Endothelial cell of umbilical vein (primary cell): ENCODE measurements at regions not wholly inside any gene's neighbourhood (a gene's known extent, or its start where the extent isn't known, plus 50 kb on each side); places are given as distances from the start of the nearest gene placed in this dataset.

Experiments
- BruUV-seq: library from RNA; stranded (reverse); fragments of 400-500 nt; replicated peaks from 2 replicates; lab custom pipeline; 2021; lab: Mats Ljungman, UMichigan
- CTCF ChIA-PET: fragments of 300-600, 350-600 bp; sonication (Branson Sonifier 250); formaldehyde crosslinking; loops from one replicate; lab custom pipeline; 2021; ENCODE audit warnings: antibody characterized with exemption, inconsistent platforms; lab: Charles Lee
- POLR2A ChIA-PET: fragments of 300-600, 350-600 bp; sonication (Branson Sonifier 250); formaldehyde crosslinking; loops from one replicate; lab custom pipeline; 2021; ENCODE audit warnings: antibody characterized with exemption, inconsistent platforms; lab: Charles Lee
- DNase-seq: peaks from one replicate; pipeline ENCODE4 v3.0.0-alpha.2; 2011; ENCODE audit warnings: low read depth, low spot score
- FAIRE-seq: peaks from 2 replicates; lab custom pipeline; 2011; peaks lifted over from hg19 to GRCh38; lab: Jason Lieb, UNC
- H2AFZ ChIP-seq: 2 replicates; pipeline ENCODE4 v1.6.0; 2012; ENCODE audit warnings: low read depth, low read length, control low read depth, inconsistent platforms
- H3K27ac ChIP-seq: 2 replicates; pipeline ENCODE4 v1.5.1; 2011; ENCODE audit warnings: low read depth, mild to moderate bottlenecking, control low read depth, low read length, moderate library complexity; ENCODE audit not compliant: insufficient read depth
- H3K27me3 ChIP-seq, 2 experiments: 2 replicates each; pipeline versions ENCODE4 v1.6.0 to v1.6.1; 2011; ENCODE audit warnings: low read length in 2 of 2, mixed read lengths in 1 of 2; ENCODE audit not compliant: control insufficient read depth in 2 of 2, insufficient read depth in 2 of 2
- H3K36me3 ChIP-seq, 2 experiments: 2 replicates in 1 of 2; 3 replicates in 1 of 2; pipeline ENCODE4 v1.5.1; 2011; ENCODE audit warnings: low read length in 2 of 2, mild to moderate bottlenecking in 1 of 2, moderate library complexity in 1 of 2; ENCODE audit not compliant: control insufficient read depth in 2 of 2, insufficient read depth in 2 of 2; ENCODE audit errors: extremely low read depth in 1 of 2
- H3K4me1 ChIP-seq: 3 replicates; pipeline ENCODE4 v1.5.1; 2011; ENCODE audit warnings: mild to moderate bottlenecking, low read length; ENCODE audit not compliant: control insufficient read depth, insufficient read depth; ENCODE audit errors: extremely low read depth
- H3K4me2 ChIP-seq: 2 replicates; pipeline ENCODE4 v1.6.1; 2011; ENCODE audit warnings: low read length, control low read depth, mixed read lengths; ENCODE audit not compliant: insufficient read depth
- H3K4me3 ChIP-seq, 3 experiments: fragments of 200-600 bp in 1 of 3; sonication (generic), shearing (Covaris generic) in 1 of 3; replicated peaks in 1 of 3; 2 replicates each; pipeline ENCODE4 v1.5.1; 2011 to 2016; ENCODE audit warnings: control low read depth in 3 of 3, low read length in 3 of 3, mild to moderate bottlenecking in 2 of 3, inconsistent platforms in 1 of 3, low read depth in 1 of 3, moderate library complexity in 1 of 3; ENCODE audit not compliant: insufficient read depth in 1 of 3
- H3K79me2 ChIP-seq: 2 replicates; pipeline ENCODE4 v1.6.0; 2012; ENCODE audit warnings: low read length, inconsistent platforms; ENCODE audit not compliant: control insufficient read depth, insufficient read depth
- H3K9ac ChIP-seq: replicated peaks from 2 replicates; pipeline ENCODE3; 2011; ENCODE audit warnings: low read length, control low read depth; ENCODE audit not compliant: insufficient read depth; ENCODE audit errors: extremely low read depth
- H3K9me1 ChIP-seq: replicated peaks from 3 replicates; pipeline ENCODE4 v1.6.0; 2011; ENCODE audit warnings: mild to moderate bottlenecking, low read length; ENCODE audit not compliant: control insufficient read depth, insufficient read depth; ENCODE audit errors: extremely low read depth
- H3K9me3 ChIP-seq: replicated peaks from 2 replicates; pipeline ENCODE4 v1.5.1; 2012; ENCODE audit warnings: low read length, inconsistent platforms; ENCODE audit not compliant: control insufficient read depth, insufficient read depth
- H4K20me1 ChIP-seq: replicated peaks from 2 replicates; pipeline ENCODE3; 2011; ENCODE audit warnings: mild to moderate bottlenecking, low read length; ENCODE audit not compliant: control insufficient read depth, insufficient read depth; ENCODE audit errors: extremely low read depth
- EZH2 ChIP-seq: IDR thresholded peaks from 2 replicates; pipeline ENCODE4 v1.6.1; 2012; ENCODE audit warnings: borderline replicate concordance, low read depth, mild to moderate bottlenecking, moderate library complexity, low read length, inconsistent platforms; ENCODE audit not compliant: severe bottlenecking
- FOS ChIP-seq: IDR thresholded peaks from 2 replicates; pipeline ENCODE4 v1.6.1; 2011; ENCODE audit warnings: mild to moderate bottlenecking, low read length, moderate library complexity, borderline replicate concordance; ENCODE audit not compliant: insufficient read depth
- JUN ChIP-seq: IDR thresholded peaks from 2 replicates; pipeline ENCODE4 v1.6.1; 2011; ENCODE audit warnings: borderline replicate concordance, low read depth; ENCODE audit not compliant: insufficient read length, insufficient read depth
- MAX ChIP-seq: IDR thresholded peaks from 2 replicates; pipeline ENCODE4 v1.6.1; 2011; ENCODE audit not compliant: insufficient read depth, insufficient read length
- MYC ChIP-seq: IDR thresholded peaks from one replicate; pipeline ENCODE4 v1.6.1; 2011; ENCODE audit warnings: mild to moderate bottlenecking, low read depth, low read length
- POLR2A ChIP-seq: IDR thresholded peaks from 2 replicates; pipeline ENCODE4 v1.6.1; 2012; ENCODE audit warnings: low read depth, mild to moderate bottlenecking, control low read depth, low read length
- POLR2AphosphoS5 ChIP-seq: IDR thresholded peaks from 2 replicates; pipeline ENCODE4 v1.6.1; 2012; ENCODE audit warnings: low read depth, mild to moderate bottlenecking, control low read depth, low read length, moderate library complexity; ENCODE audit not compliant: insufficient read depth
- dilution Hi-C: fragments of 300-500 bp; cut with MboI; formaldehyde crosslinking; loops from one replicate; pipeline ENCODE4 v1.15.0; 2019; ENCODE audit warnings: low sequenced_read_pairs; ENCODE audit not compliant: extremely low pct_ligation_motif_present
- intact Hi-C: fragments of 100-400 bp; cut with micrococcal nuclease; formaldehyde crosslinking; loops from one replicate; pipeline ENCODE4 v1.10.0; 2022

GRCh38 chr11:110960167-110960566, 247.9 kb upstream of the ARHGAP20 start:
- no peak for TF ChIP-seq FOS
- no peak for TF ChIP-seq MYC
- TF ChIP-seq POLR2AphosphoS5, result no peak
- no peak for TF ChIP-seq POLR2A
- TF ChIP-seq JUN, result no peak
- TF ChIP-seq EZH2, result no peak
- no peak for TF ChIP-seq MAX
- Histone ChIP-seq H3K4me1 (no peaks in the 10 kb centered on the region), H3K9me3 (no peaks in the 10 kb centered on the region), H3K9ac (no peak overlapping the region), H3K4me2 (no peak overlapping the region), H3K4me3 (no peak overlapping the region), H3K9me1 (no peaks in the 10 kb centered on the region), H2AFZ (no peak overlapping the region), H4K20me1 (no peaks in the 10 kb centered on the region), H3K36me3 (no peaks in the 10 kb centered on the region), H3K79me2 (no peaks in the 10 kb centered on the region), H3K27me3 (no peaks in the 10 kb centered on the region), H3K27ac (no peak overlapping the region)
- ChIA-PET CTCF (no interaction called here), POLR2A (no interaction called here)
- dilution Hi-C loops (no loop called here), intact Hi-C loops (loop anchor here (10.0 kb wide), 1 partner anchor 385 kb away; no protein-coding TSS in a partner anchor)
- BruUV-seq, result no TSS peak
- FAIRE-seq (no peak), DNase-seq (no peak)

DNA sequence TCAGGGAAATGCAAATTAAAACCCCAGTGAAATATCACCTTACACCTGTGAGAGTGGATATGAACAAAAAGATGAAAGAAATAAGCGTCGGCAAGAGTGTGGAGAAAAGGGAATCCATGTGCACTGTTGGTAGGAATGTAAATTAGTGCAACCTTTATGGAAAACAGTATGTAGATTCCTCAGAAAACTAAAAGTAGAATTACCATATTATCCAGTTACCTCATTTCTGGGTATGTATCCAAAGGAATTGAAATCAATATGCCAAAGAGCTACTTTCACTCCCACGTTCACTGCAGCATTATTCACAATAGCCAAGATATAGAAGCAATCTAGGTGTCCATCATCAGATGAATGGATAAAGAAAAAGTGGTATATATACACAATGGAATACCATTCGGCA, 246.0 kb upstream of the ARHGAP20 start:
- POLR2A ChIA-PET, result no interaction called here

More for the DNA sequence above, 246.0 kb upstream of the ARHGAP20 start:
- FAIRE-seq, result no peak
- no peaks in the 10 kb centered on the region for H3K79me2 ChIP-seq
- no peaks in the 10 kb centered on the region for H3K36me3 ChIP-seq
- H3K27ac ChIP-seq, result no peak overlapping the region
- H3K9me1 ChIP-seq, result no peaks in the 10 kb centered on the region
- no peaks in the 10 kb centered on the region for H4K20me1 ChIP-seq
- no peak overlapping the region for H3K4me3 ChIP-seq
- DNase-seq, result no peak
- H3K4me2 ChIP-seq, result no peak overlapping the region
- no peak overlapping the region for H3K9ac ChIP-seq
- H2AFZ ChIP-seq, result no peak overlapping the region
- intact Hi-C loops, result no loop called here
- no peaks in the 10 kb centered on the region for H3K4me1 ChIP-seq
- H3K27me3 ChIP-seq, result no peaks in the 10 kb centered on the region
- dilution Hi-C loops, result no loop called here
- no peak for TF ChIP-seq POLR2AphosphoS5
- no peak for TF ChIP-seq EZH2
- no peaks in the 10 kb centered on the region for H3K9me3 ChIP-seq
- CTCF ChIA-PET, result no interaction called here
- no TSS peak for BruUV-seq
